ENCODE measurements at regions not wholly inside any gene's neighbourhood (a gene's known extent, or its start where the extent isn't known, plus 50 kb on each side); places are given as distances from the start of the nearest gene placed in this dataset.

- H3K4me3 ChIP-seq (ENCODE audit: low read depth, low read length) = no peak overlapping the region
- TF ChIP-seq, protein P1, sequence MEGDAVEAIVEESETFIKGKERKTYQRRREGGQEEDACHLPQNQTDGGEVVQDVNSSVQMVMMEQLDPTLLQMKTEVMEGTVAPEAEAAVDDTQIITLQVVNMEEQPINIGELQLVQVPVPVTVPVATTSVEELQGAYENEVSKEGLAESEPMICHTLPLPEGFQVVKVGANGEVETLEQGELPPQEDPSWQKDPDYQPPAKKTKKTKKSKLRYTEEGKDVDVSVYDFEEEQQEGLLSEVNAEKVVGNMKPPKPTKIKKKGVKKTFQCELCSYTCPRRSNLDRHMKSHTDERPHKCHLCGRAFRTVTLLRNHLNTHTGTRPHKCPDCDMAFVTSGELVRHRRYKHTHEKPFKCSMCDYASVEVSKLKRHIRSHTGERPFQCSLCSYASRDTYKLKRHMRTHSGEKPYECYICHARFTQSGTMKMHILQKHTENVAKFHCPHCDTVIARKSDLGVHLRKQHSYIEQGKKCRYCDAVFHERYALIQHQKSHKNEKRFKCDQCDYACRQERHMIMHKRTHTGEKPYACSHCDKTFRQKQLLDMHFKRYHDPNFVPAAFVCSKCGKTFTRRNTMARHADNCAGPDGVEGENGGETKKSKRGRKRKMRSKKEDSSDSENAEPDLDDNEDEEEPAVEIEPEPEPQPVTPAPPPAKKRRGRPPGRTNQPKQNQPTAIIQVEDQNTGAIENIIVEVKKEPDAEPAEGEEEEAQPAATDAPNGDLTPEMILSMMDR (IDR thresholded peaks at IDR 0.05; ENCODE audit: control insufficient read depth, extremely low read depth, insufficient read depth) = no peak
- no peak for DNase-seq (ENCODE audit: low read depth)
Measured at GRCh38 chr12:131448254-131448795, 262.6 kb upstream of the SFSWAP start.

GRCh38 chr12:131449027-131449426 is 261.9 kb upstream of the SFSWAP start:
- no peak overlapping the region for H3K4me3 ChIP-seq (ENCODE audit: low read depth, low read length)
- TF ChIP-seq, protein P1 (IDR thresholded peaks at IDR 0.05; ENCODE audit: control insufficient read depth, extremely low read depth, insufficient read depth) = no peak
- DNase-seq (ENCODE audit: low read depth) = no peak

DNA sequence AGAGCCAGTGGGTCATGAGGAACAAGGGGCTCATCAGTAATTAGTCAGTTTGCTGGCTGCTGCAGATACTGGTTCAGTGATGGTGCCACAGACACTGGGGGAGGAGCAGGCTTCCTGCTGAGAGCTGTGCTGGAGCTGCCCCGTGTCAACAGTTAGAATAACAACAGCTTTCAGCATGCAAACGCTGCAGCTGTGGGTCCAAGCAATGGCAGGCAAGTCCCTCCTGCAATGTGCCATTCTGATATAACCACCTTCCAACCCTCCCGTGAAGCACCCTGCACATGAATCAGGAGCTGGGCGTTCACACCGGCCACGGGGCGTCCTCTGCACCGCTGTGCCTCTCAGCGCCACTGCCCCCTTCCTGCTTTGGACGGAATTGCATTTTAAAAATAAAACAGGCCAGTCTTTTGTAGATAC is 258.4 kb upstream of the SFSWAP start:
- H3K4me3 ChIP-seq (ENCODE audit: low read depth, low read length) = no peak overlapping the region
- TF ChIP-seq, protein P1 (IDR thresholded peaks at IDR 0.05; ENCODE audit: control insufficient read depth, extremely low read depth, insufficient read depth) = peak; percentile 54
- DNase-seq (ENCODE audit: low read depth) = no peak

- no peak for DNase-seq (ENCODE audit: low read depth)
- TF ChIP-seq, protein P1 (IDR thresholded peaks at IDR 0.05; ENCODE audit: control insufficient read depth, extremely low read depth, insufficient read depth) = peak; percentile 51
- H3K4me3 ChIP-seq (ENCODE audit: low read depth, low read length) = no peak overlapping the region
Measured at GRCh38 chr12:131454418-131455217, 256.3 kb upstream of the SFSWAP start.

DNA sequence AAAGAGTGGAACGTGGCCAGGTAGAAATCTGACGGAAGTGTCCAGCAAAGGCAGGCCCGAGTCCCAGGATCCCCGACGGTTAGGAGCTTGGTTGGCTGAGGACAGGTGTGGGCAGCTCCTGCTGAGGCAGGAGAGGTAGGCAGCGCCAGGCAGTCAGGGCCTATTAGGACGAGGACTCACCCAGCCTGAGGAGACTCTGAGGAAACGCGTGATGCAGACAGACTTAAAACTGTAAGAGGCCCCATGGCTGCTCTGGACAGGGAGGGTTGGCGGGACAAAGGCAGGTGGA is 255.7 kb upstream of the SFSWAP start:
- H3K4me3 ChIP-seq (ENCODE audit: low read depth, low read length) = no peak overlapping the region
- TF ChIP-seq, protein P1 (IDR thresholded peaks at IDR 0.05; ENCODE audit: control insufficient read depth, extremely low read depth, insufficient read depth) = no peak
- no peak for DNase-seq (ENCODE audit: low read depth)

DNA sequence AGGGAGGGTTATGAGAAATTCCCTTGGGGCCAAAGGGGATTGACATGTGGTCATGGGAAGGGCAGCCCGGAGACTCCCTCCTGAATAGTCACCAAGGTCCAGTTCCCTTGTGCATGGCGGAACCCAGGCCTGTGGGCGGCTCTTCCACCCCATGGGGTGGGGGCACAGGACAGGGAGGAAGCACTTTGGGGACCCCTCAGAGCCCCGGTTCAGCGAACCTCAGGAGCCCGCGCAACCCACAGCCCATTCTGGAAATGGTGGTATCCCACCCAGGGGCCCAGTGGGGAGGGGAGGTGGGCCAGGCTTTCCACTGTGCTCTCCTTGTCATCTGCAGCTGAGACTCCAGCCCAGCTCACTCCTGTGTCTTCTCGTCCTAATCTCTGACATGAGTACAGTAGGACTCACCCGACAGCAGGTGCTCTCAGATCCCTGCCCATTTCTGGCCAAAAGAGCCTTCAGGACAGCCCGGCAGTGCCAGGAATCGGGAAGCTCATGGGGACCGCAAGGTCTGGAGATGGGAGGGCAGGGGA is 255.2 kb upstream of the SFSWAP start:
- TF ChIP-seq, protein P1 (IDR thresholded peaks at IDR 0.05; ENCODE audit: control insufficient read depth, extremely low read depth, insufficient read depth) = no peak
- no peak overlapping the region for H3K4me3 ChIP-seq (ENCODE audit: low read depth, low read length)
- no peak for DNase-seq (ENCODE audit: low read depth)

All from LNCaP clone FGC (cell line).